NCI-H2171 treated with DMSO at 0.1 percent for 48 hours (cell line): ENCODE measurements at regions not wholly inside any gene's neighbourhood (a gene's known extent, or its start where the extent isn't known, plus 50 kb on each side); places are given as distances from the start of the nearest gene placed in this dataset.

Experiments
- DNase-seq: peaks from one replicate; lab custom pipeline; 2025; lab: John Stamatoyannopoulos, UW

DNA sequence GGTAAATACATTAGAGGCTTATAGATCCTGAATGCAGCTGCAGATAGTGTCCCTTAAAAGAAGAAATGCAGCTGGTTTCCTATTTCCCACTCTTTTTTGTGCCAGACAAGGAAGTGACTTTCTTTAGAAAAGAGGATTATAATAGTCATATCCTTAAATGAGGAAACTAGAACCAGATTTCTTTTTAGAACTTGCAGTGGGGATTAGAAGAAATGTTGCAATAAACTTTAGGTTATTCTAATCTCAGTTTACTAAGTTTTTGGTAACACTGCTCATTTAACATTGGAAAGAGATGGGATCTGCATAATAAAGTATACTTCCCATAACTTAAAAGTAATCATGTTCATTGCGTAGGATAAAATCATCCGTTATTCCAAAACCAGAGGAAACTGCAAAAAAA, 101.9 kb downstream of the SLIT2 start:
- DNase-seq, result no peak

DNA sequence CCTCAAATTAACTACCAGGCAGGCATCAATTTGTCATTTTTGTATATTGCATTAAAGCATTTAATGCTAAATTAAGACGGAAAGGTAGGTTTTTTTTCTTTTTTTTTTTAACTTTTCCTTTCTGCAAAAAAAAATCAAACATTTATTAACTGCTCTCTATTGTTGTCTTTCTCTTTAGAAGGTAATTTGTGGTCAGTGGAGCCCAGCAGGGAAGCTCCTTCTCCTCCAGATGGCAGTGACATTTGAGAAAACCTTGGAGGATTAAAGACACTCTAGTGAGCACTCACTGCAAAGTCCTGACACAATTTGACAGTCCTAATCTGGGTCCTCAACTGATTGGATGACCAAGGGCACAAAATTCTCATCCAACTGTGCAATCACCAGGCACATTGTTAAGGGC, 102.4 kb downstream of the SLIT2 start:
- DNase-seq, result peak; percentile 69

DNA sequence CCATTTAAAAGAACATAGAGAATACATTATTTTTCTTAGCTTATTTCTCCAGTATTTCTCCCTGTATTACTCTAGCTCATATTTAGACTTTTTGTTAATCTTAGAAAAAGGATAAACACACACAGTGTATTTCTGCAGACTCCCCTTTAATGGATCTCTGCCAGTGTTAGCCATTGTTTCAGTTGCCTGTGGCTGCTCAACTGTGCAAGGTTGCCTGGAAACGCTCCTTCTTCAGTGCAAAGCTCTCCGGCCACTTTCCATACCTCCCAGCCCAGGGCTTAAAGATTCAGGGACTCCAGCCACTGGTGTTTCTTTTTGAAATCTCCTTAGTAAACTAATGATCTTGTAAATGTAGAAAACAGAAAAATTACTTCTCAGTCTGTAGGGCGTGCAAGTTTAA, 104.9 kb downstream of the SLIT2 start:
- DNase-seq, result no peak

DNA sequence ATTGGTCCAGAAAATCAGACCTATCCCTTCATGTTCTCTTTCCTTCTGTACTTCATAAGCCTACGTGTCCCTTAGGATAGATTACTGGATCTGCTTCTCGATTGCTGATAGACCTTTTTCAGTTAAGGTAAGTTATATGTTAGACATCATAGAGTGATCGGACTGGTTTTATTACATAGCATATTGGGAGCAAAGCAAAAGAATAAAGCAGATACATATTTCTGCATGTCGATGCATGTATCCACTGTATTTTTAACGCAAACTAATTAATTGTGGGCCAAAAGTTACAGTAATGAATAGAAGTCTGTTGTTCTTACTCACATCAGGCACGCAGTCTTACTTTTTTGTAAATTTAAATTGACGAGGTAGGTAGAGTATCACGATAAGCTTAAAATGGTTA, 106.4 kb downstream of the SLIT2 start:
- DNase-seq, result no peak

DNA sequence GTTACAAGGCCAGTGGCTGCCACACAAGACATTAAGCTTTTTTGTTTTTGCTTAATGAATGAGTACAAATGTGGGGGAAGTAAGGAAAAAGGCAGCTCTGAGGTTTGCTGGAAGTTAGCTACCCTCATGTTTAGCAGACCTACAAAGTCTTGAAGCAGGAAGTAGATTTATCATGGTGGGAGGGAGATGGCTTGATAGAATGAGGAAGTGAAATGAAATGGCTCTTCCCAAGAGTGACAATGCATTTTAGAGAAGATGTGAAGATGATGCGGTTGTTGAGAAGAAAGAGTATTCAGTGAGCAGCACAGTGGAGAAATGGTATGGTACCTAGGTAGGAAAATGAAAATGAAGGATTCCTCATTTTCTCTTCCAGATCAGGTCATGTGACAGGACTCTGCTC, 108.0 kb downstream of the SLIT2 start:
- no peak for DNase-seq

GRCh38 chr4:20362148-20362547, 110.4 kb downstream of the SLIT2 start:
- DNase-seq, result no peak

- no peak for DNase-seq
Observed at GRCh38 chr4:20364969-20365368, 113.3 kb downstream of the SLIT2 start.

- DNase-seq, result no peak
Observed at GRCh38 chr4:20367446-20367845, 115.7 kb downstream of the SLIT2 start.

DNA sequence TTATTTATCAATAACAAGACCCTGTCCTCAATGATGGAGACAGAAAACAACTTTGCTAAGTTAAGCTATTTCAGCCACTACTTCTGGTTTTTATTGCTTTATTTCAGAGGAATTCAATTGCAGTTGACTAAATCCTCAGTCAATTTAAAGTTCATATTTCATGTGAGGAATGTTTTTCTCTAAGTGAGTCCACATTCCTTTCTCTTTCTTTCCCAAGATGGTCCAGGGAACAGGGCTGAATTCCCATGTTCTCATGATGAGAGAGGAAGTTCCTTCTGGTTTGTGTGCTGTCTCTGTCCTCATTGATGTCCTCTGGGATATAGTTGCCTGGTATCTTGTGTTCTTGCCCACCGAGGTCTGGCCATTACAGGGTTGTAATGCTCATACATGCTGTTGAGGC, 117.2 kb downstream of the SLIT2 start:
- DNase-seq, result no peak

GRCh38 chr4:20370274-20370673, 118.6 kb downstream of the SLIT2 start:
- DNase-seq, result no peak

DNA sequence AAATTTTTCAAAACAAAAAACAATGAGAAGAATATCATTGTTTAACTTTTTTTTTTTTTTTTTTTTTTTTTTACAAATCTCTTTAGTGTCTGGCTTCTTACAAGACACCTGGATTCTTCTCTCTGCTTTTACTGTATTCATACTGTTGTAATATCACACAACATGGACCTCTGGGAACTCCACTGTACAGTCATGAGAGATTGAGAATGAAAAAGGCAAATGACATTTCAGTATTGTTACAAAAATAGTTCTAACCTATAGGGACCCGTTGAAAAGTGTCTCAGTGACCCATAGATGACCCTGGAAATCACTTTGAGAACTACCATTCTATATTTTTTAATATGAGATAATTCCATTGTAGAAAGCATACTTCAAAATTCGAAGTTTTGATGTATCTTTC, 124.4 kb downstream of the SLIT2 start:
- DNase-seq, result no peak

GRCh38 chr4:20378181-20378580, 126.5 kb downstream of the SLIT2 start:
- no peak for DNase-seq

GRCh38 chr4:20381005-20381404, 129.3 kb downstream of the SLIT2 start:
- DNase-seq, result no peak

GRCh38 chr4:20383283-20383682, 131.6 kb downstream of the SLIT2 start:
- DNase-seq, result no peak

GRCh38 chr4:20383969-20384368, 132.3 kb downstream of the SLIT2 start:
- no peak for DNase-seq

- DNase-seq, result no peak
Observed at GRCh38 chr4:20384456-20384855, 132.8 kb downstream of the SLIT2 start.

- no peak for DNase-seq
Observed at GRCh38 chr4:20386001-20386740, 134.5 kb downstream of the SLIT2 start.

DNA sequence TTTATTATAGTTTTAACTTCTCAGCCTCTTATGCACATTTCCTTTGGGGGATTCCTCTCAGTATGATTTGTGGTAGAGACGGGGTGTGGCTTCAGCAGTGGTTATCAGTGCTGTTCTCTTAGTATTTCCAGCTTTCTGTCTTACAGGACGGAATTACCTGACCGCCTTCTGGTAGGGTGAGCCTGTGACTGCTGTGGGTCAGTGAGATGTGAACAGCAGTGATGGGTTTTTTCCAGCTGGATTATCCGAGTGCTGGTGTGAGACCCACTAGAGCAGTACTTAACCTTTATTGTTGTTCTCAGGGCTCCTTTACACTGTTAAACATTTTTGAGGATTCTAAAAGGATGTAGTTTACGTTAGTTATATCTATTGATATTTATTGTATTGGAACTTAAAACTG, 135.2 kb downstream of the SLIT2 start:
- no peak for DNase-seq

DNA sequence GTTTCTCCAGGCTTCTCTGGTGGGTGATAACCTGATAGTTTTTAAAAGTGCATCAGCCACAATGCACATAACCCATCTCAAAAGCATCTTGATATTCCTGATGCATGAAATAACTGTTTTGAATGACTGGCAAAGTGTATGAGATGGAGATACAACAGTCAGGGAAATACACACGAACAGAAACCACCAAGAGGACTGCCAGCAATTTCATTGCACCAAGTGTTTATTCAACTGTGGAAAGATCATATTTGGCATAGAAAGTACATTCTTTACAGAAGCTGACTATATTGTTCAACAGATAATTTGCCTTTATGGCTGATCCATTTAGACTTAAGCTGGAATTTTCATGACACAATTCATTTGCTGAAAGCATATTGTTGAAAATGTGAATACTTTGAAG, 139.5 kb downstream of the SLIT2 start:
- DNase-seq, result no peak

DNA sequence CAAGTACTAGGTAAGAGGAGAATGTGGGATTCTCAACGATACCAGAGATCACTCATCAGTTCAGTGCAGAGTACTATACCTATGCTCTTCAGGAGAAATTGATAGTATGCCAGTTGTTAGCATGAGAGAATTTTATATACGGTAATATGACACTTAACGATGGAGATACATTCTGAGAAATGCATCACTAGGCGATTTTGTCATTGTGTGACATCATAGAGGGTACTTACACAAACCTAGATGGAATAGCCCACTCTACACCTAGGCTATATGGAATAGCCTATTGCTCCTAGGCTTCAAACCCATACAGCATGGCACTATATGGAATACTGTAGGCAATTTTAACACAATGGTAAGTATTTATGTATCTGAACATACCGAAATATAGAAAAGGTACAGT, 140.2 kb downstream of the SLIT2 start:
- DNase-seq, result no peak

- DNase-seq, result no peak
Observed at GRCh38 chr4:20393486-20394100, 141.9 kb downstream of the SLIT2 start.

DNA sequence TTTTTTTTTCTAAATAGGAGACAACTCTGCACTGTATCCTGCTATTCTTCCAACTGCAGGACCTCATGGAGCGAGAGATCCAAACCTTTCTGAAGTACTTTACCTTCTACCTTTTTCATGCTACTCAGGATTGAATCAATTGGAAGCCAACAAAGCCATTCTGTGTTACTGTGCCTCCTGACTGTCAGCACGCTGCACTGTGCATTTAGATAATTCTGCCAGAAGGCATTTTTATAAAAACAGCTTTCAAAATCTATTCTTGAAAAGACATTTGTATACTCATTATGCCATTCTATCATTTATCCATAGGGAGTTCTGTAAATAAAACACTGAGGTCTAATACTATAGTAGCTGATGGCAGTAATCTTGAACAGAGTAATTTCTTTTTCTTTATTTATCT, 142.8 kb downstream of the SLIT2 start:
- DNase-seq, result no peak

DNA sequence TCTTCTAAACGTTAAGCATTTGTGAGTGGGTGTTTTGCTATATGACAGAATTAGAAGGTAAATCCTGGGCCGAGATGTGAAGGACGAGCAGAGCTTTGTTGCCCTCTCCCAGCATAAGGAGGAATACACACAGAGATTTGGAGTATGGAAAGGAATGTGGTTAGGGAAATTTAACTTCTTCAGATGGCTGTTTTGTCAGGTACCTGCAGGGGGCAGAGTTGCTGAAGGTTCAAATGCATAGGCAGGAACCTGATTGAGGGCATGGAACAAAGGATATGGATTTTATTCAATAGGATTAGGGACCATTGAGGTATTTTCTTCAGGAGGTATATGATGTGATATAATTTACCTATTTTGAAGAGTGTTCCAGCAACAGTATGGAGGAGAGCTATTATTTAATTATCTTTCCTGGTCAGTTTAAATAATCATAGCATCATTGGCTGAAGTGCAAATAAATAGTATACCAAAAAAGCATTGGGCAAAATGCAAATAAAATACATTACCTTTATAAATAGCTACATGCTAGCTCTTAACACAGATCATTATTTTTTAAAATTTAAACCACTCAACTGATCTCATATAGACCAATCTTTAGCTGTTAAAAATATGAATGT, 143.6 kb downstream of the SLIT2 start:
- DNase-seq, result no peak

GRCh38 chr4:20403290-20403689, 151.6 kb downstream of the SLIT2 start:
- DNase-seq, result no peak
